ENCODE measurements at regions not wholly inside any gene's neighbourhood (a gene's known extent, or its start where the extent isn't known, plus 50 kb on each side); places are given as distances from the start of the nearest gene placed in this dataset.
"Not testable (repeated sequence)": the region's sequence is repeated elsewhere in the genome, so short reads cannot be mapped to it uniquely, and the experiment has no call there.

GRCh38 chr2:87622720-87623119 lies 125.2 kb upstream of the PLGLB2 start:
- H3K27ac ChIP-seq; H3K36me3 ChIP-seq; H3K4me3 ChIP-seq; H3K27me3 ChIP-seq; in situ Hi-C loops (cut with MboI; ENCODE audit: low sequenced_read_pairs in 4 of 4); ATAC-seq; intact Hi-C loops (cut with DNase I; ENCODE audit: low total_unique reads); DNase-seq; H3K9me3 ChIP-seq; H3K4me1 ChIP-seq: not testable (repeated sequence)

- not testable (repeated sequence) for H3K27me3 ChIP-seq, DNase-seq
- peak in 1 of 2 donors; percentile 53 for ATAC-seq
Measured at GRCh38 chr2:87629491-87630458, 118.1 kb upstream of the PLGLB2 start.

GRCh38 chr2:87630892-87631291 lies 117.0 kb upstream of the PLGLB2 start:
- H3K27ac ChIP-seq; H3K4me1 ChIP-seq; H3K9me3 ChIP-seq; H3K4me3 ChIP-seq; H3K27me3 ChIP-seq; intact Hi-C loops (cut with DNase I; ENCODE audit: low total_unique reads); DNase-seq; ATAC-seq; in situ Hi-C loops (cut with MboI; ENCODE audit: low sequenced_read_pairs in 4 of 4); H3K36me3 ChIP-seq: not testable (repeated sequence)

More at GRCh38 chr2:87629491-87630458, 118.1 kb upstream of the PLGLB2 start:
- intact Hi-C loops (cut with DNase I; ENCODE audit: low total_unique reads); H3K4me3 ChIP-seq; H3K36me3 ChIP-seq; H3K9me3 ChIP-seq; H3K4me1 ChIP-seq; H3K27ac ChIP-seq; in situ Hi-C loops (cut with MboI; ENCODE audit: low sequenced_read_pairs in 4 of 4): not testable (repeated sequence)

- DNase-seq; H3K9me3 ChIP-seq; H3K4me1 ChIP-seq; H3K4me3 ChIP-seq; intact Hi-C loops (cut with DNase I; ENCODE audit: low total_unique reads); H3K27ac ChIP-seq; in situ Hi-C loops (cut with MboI; ENCODE audit: low sequenced_read_pairs in 4 of 4); H3K36me3 ChIP-seq; ATAC-seq; H3K27me3 ChIP-seq: not testable (repeated sequence)
Measured at GRCh38 chr2:87631402-87631801, 116.5 kb upstream of the PLGLB2 start.

DNA sequence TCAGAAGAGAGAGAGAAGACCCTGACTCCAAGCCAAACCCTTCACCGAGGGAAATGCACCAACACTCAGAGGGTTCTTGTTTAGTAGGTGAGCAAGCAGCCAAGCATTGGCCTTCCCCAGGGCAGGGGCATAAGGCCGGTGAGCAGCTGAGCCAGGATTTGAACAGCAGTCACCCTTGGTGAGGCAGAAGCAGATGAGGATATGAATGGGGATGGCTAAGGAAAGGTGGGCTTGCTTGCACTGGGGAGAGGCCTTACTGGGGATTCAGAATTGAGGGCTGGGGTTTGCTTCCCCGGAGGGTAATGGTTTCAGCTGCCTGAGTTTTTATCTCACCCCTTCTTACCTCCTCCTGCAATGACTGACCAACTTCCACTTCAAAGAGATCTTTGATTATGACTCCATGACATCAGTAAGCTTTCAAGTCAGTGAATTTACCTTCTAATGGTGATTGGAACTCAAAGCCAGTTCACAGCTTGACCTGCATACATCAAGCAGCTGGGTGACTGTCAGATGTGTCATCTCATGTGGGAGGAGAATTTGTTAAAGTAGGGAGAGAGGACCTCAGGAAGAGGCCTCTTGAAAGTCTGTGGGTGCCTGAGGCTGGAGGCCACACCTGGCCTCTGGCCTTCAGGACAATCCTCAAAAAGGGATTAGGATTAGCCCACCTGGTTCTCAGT lies 114.5 kb upstream of the PLGLB2 start:
- H3K36me3 ChIP-seq; H3K9me3 ChIP-seq; DNase-seq; H3K4me1 ChIP-seq; intact Hi-C loops (cut with DNase I; ENCODE audit: low total_unique reads); H3K4me3 ChIP-seq; H3K27ac ChIP-seq; ATAC-seq; H3K27me3 ChIP-seq; in situ Hi-C loops (cut with MboI; ENCODE audit: low sequenced_read_pairs in 4 of 4): not testable (repeated sequence)

DNA sequence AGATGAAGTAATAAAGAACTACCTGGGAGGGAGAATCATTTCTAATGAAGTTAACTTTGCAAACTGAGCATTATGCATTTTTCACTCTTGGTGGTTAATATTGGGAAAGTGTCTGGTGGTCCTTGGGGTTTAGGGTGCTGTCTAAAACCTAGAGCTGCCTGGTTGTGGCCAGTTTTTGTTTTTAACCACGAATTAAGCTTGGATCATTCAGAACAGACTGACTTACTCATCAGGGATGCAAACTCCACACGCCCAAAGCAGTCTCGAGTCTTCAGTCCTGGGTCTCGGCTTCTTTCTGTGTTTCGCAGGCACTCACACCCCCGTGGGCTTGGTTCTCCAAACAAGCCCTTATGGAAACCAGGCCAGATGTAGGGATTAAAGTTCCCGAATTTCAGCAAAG lies 113.8 kb upstream of the PLGLB2 start:
- DNase-seq; H3K36me3 ChIP-seq; H3K27ac ChIP-seq; H3K4me3 ChIP-seq; H3K9me3 ChIP-seq; H3K4me1 ChIP-seq; ATAC-seq; in situ Hi-C loops (cut with MboI; ENCODE audit: low sequenced_read_pairs in 4 of 4); intact Hi-C loops (cut with DNase I; ENCODE audit: low total_unique reads); H3K27me3 ChIP-seq: not testable (repeated sequence)

DNA sequence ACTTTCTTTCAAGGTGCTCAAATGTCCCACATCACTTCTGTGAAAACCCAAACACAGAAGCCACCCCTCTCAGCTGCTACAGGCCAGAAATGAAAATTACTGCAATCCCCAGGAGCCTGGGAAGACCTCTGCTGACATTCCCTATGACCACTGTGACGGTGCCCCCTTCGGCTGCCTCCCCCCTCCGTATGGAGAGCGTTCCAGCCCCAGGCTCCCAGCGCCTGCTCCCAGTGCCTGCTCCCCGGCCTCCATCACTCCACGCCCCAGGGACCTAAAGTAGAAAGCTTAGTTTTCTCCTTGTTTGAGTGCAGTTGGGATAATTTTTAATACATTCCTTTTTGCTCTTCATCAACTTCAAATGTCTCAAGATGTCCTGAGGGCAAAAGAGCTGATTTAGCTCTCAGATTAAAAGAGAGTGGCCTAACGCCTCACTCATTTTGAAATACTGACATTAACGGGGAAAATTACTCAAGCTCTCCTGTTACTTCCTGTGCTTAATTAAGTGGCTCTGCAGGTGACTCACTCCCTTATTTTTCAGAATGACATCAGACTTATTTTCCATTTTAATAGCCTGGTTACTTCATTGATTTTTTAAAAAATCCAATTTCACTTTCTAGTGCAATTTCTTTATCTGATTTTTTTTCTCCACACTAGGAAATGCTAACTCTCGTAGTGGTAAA lies 112.8 kb upstream of the PLGLB2 start:
- H3K27me3 ChIP-seq; H3K4me1 ChIP-seq; H3K4me3 ChIP-seq; intact Hi-C loops (cut with DNase I; ENCODE audit: low total_unique reads); in situ Hi-C loops (cut with MboI; ENCODE audit: low sequenced_read_pairs in 4 of 4); H3K27ac ChIP-seq; DNase-seq; H3K36me3 ChIP-seq; H3K9me3 ChIP-seq: not testable (repeated sequence)
- peak in 1 of 2 donors; percentile 54 for ATAC-seq

DNA sequence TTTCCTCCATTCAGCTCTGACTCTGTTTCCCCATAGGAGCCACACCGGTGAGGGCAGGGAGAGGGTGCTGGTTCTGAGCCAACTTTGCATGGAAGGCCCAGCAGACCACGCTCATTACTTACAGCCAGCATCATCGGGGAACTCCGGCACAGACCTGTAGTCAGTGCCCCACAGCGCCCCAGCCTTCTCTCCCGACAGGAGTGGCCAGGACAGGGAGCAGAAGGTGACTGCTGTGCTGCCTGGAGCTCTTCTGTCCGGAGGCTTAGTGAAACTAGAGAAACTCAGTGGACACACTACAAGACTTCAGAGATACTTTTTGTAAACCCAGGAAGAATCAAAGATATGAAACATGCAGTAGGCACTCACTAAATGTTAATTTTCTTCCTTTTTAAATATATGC lies 111.6 kb upstream of the PLGLB2 start:
- in situ Hi-C loops (cut with MboI; ENCODE audit: low sequenced_read_pairs in 4 of 4); H3K36me3 ChIP-seq; H3K27ac ChIP-seq; intact Hi-C loops (cut with DNase I; ENCODE audit: low total_unique reads); H3K4me1 ChIP-seq; H3K9me3 ChIP-seq; H3K4me3 ChIP-seq; H3K27me3 ChIP-seq; ATAC-seq; DNase-seq: not testable (repeated sequence)

GRCh38 chr2:87636735-87637134 lies 111.2 kb upstream of the PLGLB2 start:
- not testable (repeated sequence) for H3K27ac ChIP-seq, ATAC-seq, DNase-seq

DNA sequence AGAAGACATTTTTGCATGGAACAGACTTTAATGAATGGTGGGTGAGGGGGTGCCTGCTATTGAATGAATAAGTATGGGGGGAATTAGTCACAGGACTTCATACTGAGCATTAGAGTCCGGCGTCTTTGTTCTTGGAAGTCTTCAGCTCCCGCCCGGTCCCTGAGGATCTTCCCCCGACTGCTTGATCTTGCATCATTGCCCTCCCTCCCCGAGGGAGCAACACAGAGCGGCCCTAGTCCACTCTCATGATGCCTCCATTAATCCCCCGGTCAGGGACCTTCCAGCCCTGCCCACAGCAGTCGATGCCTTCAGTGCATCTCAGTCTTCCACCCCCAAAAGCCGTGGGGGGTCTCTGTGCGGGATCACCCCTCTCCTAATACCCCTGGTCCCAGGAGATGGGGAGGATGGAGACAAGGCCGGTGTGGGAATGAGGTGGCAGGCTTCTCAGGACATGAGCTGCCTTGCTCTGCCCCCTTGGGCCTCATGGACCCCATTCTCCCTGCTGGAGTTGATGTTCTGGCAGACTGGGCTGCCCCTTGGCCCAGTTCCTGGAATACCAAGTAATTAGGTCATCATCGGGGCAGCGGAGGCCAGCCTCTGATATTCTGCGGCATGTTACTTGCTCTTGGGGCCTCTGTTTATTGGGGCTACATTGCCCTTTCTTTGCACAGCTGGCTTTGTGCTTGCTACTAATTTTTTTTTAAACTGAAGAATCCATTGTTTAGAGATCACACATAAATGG lies 110.5 kb upstream of the PLGLB2 start:
- in situ Hi-C loops (cut with MboI; ENCODE audit: low sequenced_read_pairs in 4 of 4); H3K9me3 ChIP-seq; DNase-seq: not testable (repeated sequence)

More at GRCh38 chr2:87636735-87637134, 111.2 kb upstream of the PLGLB2 start:
- in situ Hi-C loops (cut with MboI; ENCODE audit: low sequenced_read_pairs in 4 of 4); H3K27me3 ChIP-seq; H3K4me1 ChIP-seq; H3K4me3 ChIP-seq; H3K9me3 ChIP-seq; H3K36me3 ChIP-seq; intact Hi-C loops (cut with DNase I; ENCODE audit: low total_unique reads): not testable (repeated sequence)

More for the DNA sequence above, 110.5 kb upstream of the PLGLB2 start:
- H3K36me3 ChIP-seq; H3K27me3 ChIP-seq; intact Hi-C loops (cut with DNase I; ENCODE audit: low total_unique reads); ATAC-seq; H3K27ac ChIP-seq; H3K4me1 ChIP-seq; H3K4me3 ChIP-seq: not testable (repeated sequence)
